HUES48 (cell line): ENCODE measurements at regions not wholly inside any gene's neighbourhood (a gene's known extent, or its start where the extent isn't known, plus 50 kb on each side); places are given as distances from the start of the nearest gene placed in this dataset.
A peak's percentile ranks its signal among the peaks of the same experiment; 100 is the strongest.
"Not testable (repeated sequence)": the region's sequence is repeated elsewhere in the genome, so short reads cannot be mapped to it uniquely, and the experiment has no call there.

Source experiments
- H3K27ac ChIP-seq: one replicate; pipeline ENCODE4 v1.7.0; 2013; ENCODE audit warnings: low read depth, low read length, inconsistent platforms
- H3K27me3 ChIP-seq: 2 replicates; pipeline ENCODE4 v1.6.1; 2013; ENCODE audit warnings: mild to moderate bottlenecking, low read length; ENCODE audit not compliant: control insufficient read depth, insufficient read depth
- H3K36me3 ChIP-seq: 2 replicates; pipeline ENCODE4 v1.6.1; 2013; ENCODE audit warnings: low read length; ENCODE audit not compliant: control insufficient read depth, insufficient read depth
- H3K4me1 ChIP-seq: 2 replicates; pipeline ENCODE4 v1.6.1; 2013; ENCODE audit warnings: mild to moderate bottlenecking, low read length; ENCODE audit not compliant: control insufficient read depth, insufficient read depth
- H3K4me3 ChIP-seq: 2 replicates; pipeline ENCODE4 v1.5.1; 2013; ENCODE audit warnings: mild to moderate bottlenecking, low read depth, low read length
- H3K9ac ChIP-seq: 2 replicates; pipeline ENCODE4 v1.6.1; 2013; ENCODE audit warnings: mild to moderate bottlenecking, low read depth, low read length, moderate library complexity
- H3K9me3 ChIP-seq: 2 replicates; pipeline ENCODE4 v1.6.1; 2013; ENCODE audit warnings: low read length; ENCODE audit not compliant: control insufficient read depth, insufficient read depth

DNA sequence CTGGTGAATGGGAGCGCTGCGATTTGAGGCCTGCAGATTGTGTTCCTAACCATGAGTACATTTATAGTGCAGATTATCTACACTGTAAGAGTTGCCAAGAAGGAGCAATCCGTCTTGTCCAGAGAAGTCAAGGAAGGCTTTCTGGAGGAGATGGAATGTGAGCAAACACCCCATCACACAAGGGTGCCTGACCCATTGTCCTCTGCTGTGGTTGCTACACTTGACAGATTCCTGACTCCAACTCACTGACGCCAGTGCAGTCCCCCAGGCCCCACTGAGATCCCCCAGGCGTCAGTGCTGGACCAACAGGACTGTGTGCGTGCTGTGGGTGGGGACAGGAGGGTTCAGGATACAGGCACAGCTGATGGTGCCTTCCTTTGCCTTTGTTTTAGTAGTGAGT lies 135.9 kb upstream of the TPM1 start:
- no peaks in the 10 kb centered on the region for H3K27me3 ChIP-seq
- no peaks in the 10 kb centered on the region for H3K36me3 ChIP-seq
- H3K4me1 ChIP-seq = peaks cover 15% of the 10 kb centered on the region
- no peak overlapping the region for H3K4me3 ChIP-seq
- no peaks in the 10 kb centered on the region for H3K9me3 ChIP-seq
- no peak overlapping the region for H3K9ac ChIP-seq
- no peak overlapping the region for H3K27ac ChIP-seq

GRCh38 chr15:62907275-62907674 lies 135.3 kb upstream of the TPM1 start:
- H3K4me3 ChIP-seq = no peak overlapping the region
- H3K36me3 ChIP-seq = no peaks in the 10 kb centered on the region
- H3K9me3 ChIP-seq = no peaks in the 10 kb centered on the region
- peaks cover 15% of the 10 kb centered on the region for H3K4me1 ChIP-seq
- no peak overlapping the region for H3K27ac ChIP-seq
- H3K27me3 ChIP-seq = no peaks in the 10 kb centered on the region
- no peak overlapping the region for H3K9ac ChIP-seq

DNA sequence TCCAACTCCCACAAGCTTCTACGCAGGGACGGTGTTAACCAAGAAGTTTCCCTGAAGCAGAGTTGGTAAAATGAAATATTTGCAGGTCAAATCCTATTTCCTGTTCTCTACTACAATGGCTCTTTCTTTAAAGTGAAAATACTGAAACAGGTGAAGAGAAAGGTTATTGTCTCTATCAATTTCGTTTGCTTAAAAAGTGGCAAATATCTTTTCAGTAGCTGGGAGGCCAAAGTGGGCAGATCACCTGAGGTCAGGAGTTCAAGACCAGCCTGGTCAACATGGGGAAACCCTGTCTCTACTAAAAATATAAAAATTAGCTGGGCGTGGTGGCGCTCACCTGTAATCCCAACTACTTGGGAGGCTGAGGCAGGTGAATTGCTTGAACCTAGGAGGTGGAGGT lies 134.2 kb upstream of the TPM1 start:
- not testable (repeated sequence) for H3K27ac ChIP-seq, H3K4me3 ChIP-seq, H3K36me3 ChIP-seq, H3K9me3 ChIP-seq, H3K27me3 ChIP-seq, H3K9ac ChIP-seq
- H3K4me1 ChIP-seq = peaks cover 15% of the 10 kb centered on the region

- Histone ChIP-seq H3K27ac (no peak overlapping the region), H3K36me3 (no peaks in the 10 kb centered on the region)
These were observed 133.3 kb upstream of the TPM1 start for GRCh38 chr15:62909257-62909656.

GRCh38 chr15:62912282-62912681 lies 130.3 kb upstream of the TPM1 start:
- H3K27me3 ChIP-seq = no peaks in the 10 kb centered on the region
- no peak overlapping the region for H3K4me3 ChIP-seq
- no peaks in the 10 kb centered on the region for H3K9me3 ChIP-seq
- H3K36me3 ChIP-seq = no peaks in the 10 kb centered on the region
- H3K27ac ChIP-seq = no peak overlapping the region
- no peak overlapping the region for H3K9ac ChIP-seq
- peaks cover 34% of the 10 kb centered on the region for H3K4me1 ChIP-seq

More at GRCh38 chr15:62909257-62909656, 133.3 kb upstream of the TPM1 start:
- no peak overlapping the region for H3K4me3 ChIP-seq
- no peaks in the 10 kb centered on the region for H3K27me3 ChIP-seq
- no peaks in the 10 kb centered on the region for H3K9me3 ChIP-seq
- H3K9ac ChIP-seq = no peak overlapping the region
- H3K4me1 ChIP-seq = peaks cover 18% of the 10 kb centered on the region

DNA sequence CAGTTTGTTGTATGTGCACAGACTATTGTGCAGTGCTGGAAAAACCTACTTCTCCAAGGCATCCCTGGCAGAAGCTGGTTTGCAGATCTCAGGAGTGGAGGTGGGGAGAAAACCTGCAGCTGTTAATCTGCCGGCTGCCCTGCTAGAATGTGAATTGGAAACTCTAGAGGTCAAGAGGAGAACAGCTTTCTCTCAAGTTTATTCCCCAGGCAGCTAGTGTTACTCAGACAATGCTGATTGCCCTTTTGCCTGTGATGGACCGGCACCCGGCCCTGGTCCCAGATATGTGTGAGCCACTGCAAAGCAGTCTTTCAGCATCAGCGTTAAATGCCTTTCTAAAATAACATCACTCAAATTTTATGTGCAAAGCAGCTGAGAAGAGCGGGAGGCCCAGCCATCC lies 129.7 kb upstream of the TPM1 start:
- Histone ChIP-seq H3K27me3 (no peaks in the 10 kb centered on the region), H3K9ac (no peak overlapping the region), H3K36me3 (no peaks in the 10 kb centered on the region), H3K9me3 (no peaks in the 10 kb centered on the region), H3K4me1 (peaks cover 34% of the 10 kb centered on the region), H3K27ac (no peak overlapping the region), H3K4me3 (no peak overlapping the region)

GRCh38 chr15:62913246-62913645 lies 129.3 kb upstream of the TPM1 start:
- Histone ChIP-seq H3K27me3 (no peaks in the 10 kb centered on the region), H3K9ac (no peak overlapping the region), H3K36me3 (no peaks in the 10 kb centered on the region), H3K27ac (no peak overlapping the region), H3K4me1 (peaks cover 34% of the 10 kb centered on the region), H3K9me3 (no peaks in the 10 kb centered on the region), H3K4me3 (no peak overlapping the region)

DNA sequence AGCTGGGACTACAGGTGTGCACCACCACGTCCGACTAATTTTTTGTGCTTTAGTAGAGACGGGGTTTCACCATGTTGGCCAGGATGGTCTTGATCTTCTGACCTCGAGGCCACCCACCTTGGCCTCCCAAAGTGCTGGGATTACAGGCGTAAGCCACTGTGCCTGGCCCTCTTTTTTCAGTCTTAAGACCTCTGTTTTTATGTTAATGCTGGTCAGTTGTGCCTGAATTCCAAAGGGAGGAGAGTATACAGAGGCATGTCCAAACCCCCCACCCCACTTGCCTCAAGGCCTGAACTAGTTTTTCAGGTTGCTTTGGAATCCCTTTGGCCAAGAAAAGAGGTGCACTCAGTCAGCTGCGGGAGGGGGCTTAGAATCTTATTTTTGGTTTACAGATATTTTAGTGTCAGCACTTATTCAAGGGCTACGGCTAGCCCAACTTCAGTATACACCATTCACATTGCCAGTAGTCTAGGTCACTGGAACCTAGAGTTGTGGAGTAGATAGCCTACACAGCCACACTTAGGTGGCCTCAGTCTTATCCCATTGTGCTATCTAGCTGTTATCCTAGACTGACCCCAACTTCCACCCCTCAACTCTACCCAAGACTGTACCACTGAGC lies 128.0 kb upstream of the TPM1 start:
- Histone ChIP-seq H3K4me1 (peaks cover 34% of the 10 kb centered on the region), H3K9ac (no peak overlapping the region), H3K27ac (peak overlapping the region; percentile 66), H3K9me3 (no peaks in the 10 kb centered on the region), H3K4me3 (peak overlapping the region; percentile 44), H3K27me3 (no peaks in the 10 kb centered on the region), H3K36me3 (no peaks in the 10 kb centered on the region)

DNA sequence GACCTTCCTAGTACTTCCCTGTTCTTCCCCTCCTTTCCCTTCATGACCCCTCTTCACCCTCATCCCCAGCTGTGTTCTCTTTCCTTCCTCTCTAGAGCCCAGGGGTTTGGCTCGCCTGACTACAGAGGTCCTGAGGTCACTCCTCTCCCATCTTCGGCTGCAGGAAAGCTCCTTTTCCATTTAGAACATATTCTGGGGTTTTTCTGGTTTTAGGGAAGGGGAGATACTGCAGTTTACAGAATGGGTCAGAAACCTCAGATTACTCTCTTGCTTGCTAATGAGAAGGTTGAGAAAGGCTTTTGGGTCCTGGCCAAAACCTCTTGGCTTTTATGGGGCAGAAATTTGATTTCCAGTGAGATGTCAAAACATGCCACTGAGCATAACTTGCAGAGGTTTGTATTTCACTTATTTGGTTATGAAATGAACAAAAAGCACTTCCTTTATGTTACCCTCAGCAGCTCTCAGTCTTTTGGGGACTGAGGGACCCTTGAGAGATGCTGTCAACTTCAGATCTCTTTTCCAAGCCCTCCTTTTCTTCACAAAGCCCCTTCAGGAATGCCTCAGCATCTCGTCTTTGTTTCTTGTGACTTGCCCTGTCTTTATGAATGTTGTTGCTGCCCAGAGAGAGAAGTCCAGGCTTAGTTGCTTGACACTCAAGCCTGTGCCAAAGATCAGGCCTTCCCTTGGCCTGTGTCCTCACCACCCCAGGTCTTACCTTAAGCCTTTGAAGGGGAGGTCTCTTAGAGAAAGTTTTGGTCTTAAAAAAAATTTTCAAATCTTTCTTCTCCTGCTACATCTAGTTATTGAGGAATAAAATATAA lies 121.7 kb upstream of the TPM1 start:
- Histone ChIP-seq H3K36me3 (no peaks in the 10 kb centered on the region), H3K9me3 (no peaks in the 10 kb centered on the region), H3K27ac (no peak overlapping the region), H3K27me3 (no peaks in the 10 kb centered on the region), H3K9ac (no peak overlapping the region), H3K4me1 (peaks cover 1% of the 10 kb centered on the region), H3K4me3 (no peak overlapping the region)

DNA sequence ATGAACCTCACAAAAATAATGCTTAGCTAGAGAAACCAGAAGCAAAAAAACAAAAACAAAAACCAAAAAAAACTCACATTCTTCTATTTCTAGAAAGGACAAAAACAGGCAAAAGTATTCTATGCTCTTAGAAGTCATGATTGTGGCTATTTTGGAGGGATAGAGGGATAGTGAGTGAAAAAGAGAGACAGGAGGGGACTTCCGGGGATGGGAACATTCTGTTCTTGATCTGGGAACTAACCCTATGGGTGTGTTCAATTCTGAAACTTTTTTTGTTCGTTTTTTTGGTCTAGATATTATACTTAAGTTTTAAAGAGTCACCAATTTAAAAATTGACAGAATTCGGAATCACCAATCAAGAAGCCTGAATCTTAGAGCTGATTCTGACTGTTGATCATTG lies 120.0 kb upstream of the TPM1 start:
- no peak overlapping the region for H3K4me3 ChIP-seq
- no peak overlapping the region for H3K9ac ChIP-seq
- H3K36me3 ChIP-seq = no peaks in the 10 kb centered on the region
- no peaks in the 10 kb centered on the region for H3K27me3 ChIP-seq
- H3K27ac ChIP-seq = no peak overlapping the region
- no peaks in the 10 kb centered on the region for H3K9me3 ChIP-seq
- no peaks in the 10 kb centered on the region for H3K4me1 ChIP-seq

DNA sequence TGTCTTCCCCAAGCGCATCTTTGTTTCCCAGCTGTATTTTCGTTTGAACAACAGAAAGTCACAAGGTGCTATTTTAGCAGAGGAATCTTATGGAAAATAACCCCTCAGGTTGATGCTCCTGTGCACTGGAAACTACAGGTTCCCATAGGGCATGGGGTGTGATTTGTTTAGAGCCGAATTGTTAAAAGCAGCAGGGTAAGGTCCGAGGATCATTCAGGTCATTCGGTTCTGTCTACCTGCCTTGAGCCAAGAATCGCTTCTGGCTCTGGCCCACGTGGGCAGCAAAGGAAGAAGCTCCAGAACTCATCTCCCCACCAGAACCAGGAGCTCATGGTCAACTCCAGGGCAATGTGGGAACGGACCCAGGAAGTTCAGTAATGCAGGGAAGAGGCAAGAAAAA lies 116.7 kb upstream of the TPM1 start:
- H3K36me3 ChIP-seq = no peaks in the 10 kb centered on the region
- H3K27me3 ChIP-seq = no peaks in the 10 kb centered on the region
- no peak overlapping the region for H3K9ac ChIP-seq
- no peak overlapping the region for H3K4me3 ChIP-seq
- H3K4me1 ChIP-seq = no peaks in the 10 kb centered on the region
- H3K27ac ChIP-seq = no peak overlapping the region
- no peaks in the 10 kb centered on the region for H3K9me3 ChIP-seq
